ENCODE measurements at regions not wholly inside any gene's neighbourhood (a gene's known extent, or its start where the extent isn't known, plus 50 kb on each side); places are given as distances from the start of the nearest gene placed in this dataset.
"Not testable (repeated sequence)": the region's sequence is repeated elsewhere in the genome, so short reads cannot be mapped to it uniquely, and the experiment has no call there.

DNA sequence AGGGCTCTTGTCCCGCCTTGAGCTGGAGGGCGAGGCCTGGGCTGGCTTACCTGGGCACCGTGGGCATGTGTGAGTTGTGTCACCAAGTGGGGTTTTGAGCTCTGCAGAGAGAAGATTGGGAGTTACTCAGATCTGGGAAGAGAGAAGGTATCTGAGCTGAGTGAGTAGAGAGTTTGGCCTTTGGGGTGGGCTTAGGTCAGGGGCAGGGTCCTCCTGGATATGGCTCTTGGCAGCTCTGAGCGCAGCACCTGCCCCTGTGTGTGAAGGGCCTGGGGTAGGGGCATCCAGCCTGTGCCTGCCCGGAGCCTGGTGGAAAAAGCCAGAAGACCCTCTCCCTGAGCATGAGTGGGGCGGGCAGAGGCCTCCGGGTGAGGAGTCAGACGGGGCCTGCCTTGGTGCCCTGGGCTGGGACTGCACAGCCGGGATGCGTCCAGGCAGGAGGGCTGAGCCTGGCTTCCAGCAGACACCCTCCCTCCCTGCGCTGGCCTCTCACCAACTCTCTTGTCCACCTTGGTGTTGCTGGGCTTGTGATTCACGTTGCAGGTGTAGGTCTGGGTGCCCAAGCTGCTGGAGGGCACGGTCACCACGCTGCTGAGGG is 244.3 kb downstream of the TMEM121 start:
- not testable (repeated sequence) for H3K36me3 ChIP-seq (ENCODE audit: control insufficient read depth in 1 of 2, insufficient read depth in 2 of 2, low read length in 2 of 2); H3K27me3 ChIP-seq (ENCODE audit: low read depth, low read length); H3K9me3 ChIP-seq (ENCODE audit: control insufficient read depth in 1 of 2, low read length in 2 of 2); H3K27ac ChIP-seq (ENCODE audit: low read length); H3K4me3 ChIP-seq (ENCODE audit: low read depth in 1 of 2, low read length in 2 of 2); H3K4me1 ChIP-seq (ENCODE audit: control insufficient read depth in 1 of 2, insufficient read depth in 2 of 2, low read length in 2 of 2)

DNA sequence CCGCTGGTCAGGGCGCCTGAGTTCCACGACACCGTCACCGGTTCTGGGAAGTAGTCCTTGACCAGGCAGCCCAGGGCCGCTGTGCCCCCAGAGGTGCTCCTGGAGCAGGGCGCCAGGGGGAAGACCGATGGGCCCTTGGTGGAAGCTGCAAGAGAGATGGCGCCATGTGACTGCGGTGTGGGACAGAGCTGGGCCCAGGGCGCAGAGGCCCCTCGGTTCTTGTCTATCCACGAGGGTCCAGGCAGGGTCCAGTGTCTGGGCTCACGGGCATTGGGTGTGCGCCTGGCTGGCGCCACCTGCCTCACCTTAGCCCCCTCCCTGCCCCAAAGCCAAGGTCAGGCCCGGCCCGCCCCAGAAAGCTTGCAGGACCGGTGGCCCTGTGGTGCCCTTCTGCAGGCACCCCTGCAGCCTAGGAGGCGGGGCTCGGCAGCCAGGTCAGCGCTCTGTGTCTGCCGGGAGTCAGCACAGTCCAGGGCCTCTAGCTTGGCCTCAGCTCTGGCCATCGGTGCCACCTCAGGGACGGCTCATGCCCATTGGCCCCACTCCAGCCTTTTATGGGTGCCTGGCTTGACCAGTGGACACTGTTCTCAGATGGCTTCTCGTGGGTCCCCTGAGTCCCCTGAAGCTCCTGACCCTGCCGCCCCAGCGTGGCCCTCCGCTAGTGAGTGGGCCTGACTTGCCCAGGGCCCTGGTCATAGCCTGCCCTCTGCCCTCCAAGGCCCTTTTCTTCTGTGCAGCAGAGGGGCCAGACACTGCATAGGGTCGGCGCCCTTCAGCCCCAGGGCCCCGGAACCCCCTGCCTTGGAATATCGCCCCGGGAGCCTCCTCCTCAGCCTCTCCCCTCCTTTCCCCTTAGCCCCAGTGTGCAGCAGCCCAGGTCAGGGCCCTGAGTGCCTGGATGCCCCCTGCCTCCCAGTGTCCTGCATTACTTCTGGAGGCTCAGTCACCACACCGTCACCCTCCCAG is 245.2 kb downstream of the TMEM121 start:
- H3K27ac ChIP-seq (ENCODE audit: low read length); H3K9me3 ChIP-seq (ENCODE audit: control insufficient read depth in 1 of 2, low read length in 2 of 2); H3K4me1 ChIP-seq (ENCODE audit: control insufficient read depth in 1 of 2, insufficient read depth in 2 of 2, low read length in 2 of 2); H3K4me3 ChIP-seq (ENCODE audit: low read depth in 1 of 2, low read length in 2 of 2); H3K36me3 ChIP-seq (ENCODE audit: control insufficient read depth in 1 of 2, insufficient read depth in 2 of 2, low read length in 2 of 2); H3K27me3 ChIP-seq (ENCODE audit: low read depth, low read length): not testable (repeated sequence)

DNA sequence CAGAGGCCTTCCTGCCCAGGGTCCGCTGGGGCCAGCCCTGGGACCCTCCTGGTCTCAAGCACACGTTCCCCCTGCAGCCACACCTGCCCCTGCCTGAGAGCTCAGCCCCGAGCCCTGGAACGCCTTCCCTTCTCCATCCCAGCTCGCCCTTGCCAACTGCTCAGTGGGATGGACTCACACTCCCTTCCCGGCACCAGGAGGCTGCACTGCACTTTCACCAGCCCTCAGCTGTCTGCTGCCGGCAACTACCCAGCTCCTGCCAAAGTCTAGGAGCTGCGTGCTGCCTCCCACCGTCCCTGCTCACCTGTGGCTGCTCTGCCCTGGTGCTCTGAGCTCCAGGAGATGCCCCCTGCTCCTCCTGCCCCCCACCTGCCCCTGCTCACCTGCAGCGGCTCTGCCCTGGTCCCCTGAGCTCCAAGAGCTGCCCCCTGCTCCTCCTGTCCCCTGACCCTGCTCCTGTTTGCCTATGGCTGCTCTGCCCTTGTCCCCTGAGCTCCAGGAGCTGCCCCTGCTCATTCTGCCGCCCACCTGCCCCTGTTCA is 246.4 kb downstream of the TMEM121 start:
- H3K9me3 ChIP-seq (ENCODE audit: control insufficient read depth in 1 of 2, low read length in 2 of 2); H3K4me1 ChIP-seq (ENCODE audit: control insufficient read depth in 1 of 2, insufficient read depth in 2 of 2, low read length in 2 of 2); H3K36me3 ChIP-seq (ENCODE audit: control insufficient read depth in 1 of 2, insufficient read depth in 2 of 2, low read length in 2 of 2); H3K27ac ChIP-seq (ENCODE audit: low read length); H3K4me3 ChIP-seq (ENCODE audit: low read depth in 1 of 2, low read length in 2 of 2); H3K27me3 ChIP-seq (ENCODE audit: low read depth, low read length): not testable (repeated sequence)

DNA sequence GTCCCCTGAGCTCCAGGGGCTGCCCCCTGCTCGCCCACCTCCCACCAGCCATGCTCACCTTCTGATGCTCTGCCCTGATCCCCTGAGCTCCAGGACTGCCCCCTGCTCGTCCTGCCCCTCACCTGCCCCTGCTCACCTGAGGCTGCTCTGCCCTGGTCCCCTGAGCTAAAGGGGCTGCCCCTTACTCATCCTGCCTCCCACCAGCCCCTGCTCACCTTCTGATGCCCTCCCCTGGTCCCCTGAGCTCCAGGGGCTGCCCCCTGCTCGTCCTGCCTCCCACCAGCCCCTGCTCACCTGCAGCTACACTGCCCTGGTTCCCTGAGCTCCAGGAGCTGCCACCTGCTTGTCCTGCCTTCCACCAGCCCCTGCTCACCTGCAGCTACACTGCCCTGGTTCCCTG is 247.2 kb downstream of the TMEM121 start:
- Histone ChIP-seq H3K27ac (ENCODE audit: low read length) (no peak overlapping the region), H3K4me3 (ENCODE audit: low read depth in 1 of 2, low read length in 2 of 2) (no peak overlapping the region), H3K36me3 (ENCODE audit: control insufficient read depth in 1 of 2, insufficient read depth in 2 of 2, low read length in 2 of 2) (no peaks in the 10 kb centered on the region), H3K27me3 (ENCODE audit: low read depth, low read length) (no peaks in the 10 kb centered on the region), H3K4me1 (ENCODE audit: control insufficient read depth in 1 of 2, insufficient read depth in 2 of 2, low read length in 2 of 2) (no peaks in the 10 kb centered on the region), H3K9me3 (ENCODE audit: control insufficient read depth in 1 of 2, low read length in 2 of 2) (peaks cover 0 to 5% of the 10 kb centered on the region in 2 donors)

DNA sequence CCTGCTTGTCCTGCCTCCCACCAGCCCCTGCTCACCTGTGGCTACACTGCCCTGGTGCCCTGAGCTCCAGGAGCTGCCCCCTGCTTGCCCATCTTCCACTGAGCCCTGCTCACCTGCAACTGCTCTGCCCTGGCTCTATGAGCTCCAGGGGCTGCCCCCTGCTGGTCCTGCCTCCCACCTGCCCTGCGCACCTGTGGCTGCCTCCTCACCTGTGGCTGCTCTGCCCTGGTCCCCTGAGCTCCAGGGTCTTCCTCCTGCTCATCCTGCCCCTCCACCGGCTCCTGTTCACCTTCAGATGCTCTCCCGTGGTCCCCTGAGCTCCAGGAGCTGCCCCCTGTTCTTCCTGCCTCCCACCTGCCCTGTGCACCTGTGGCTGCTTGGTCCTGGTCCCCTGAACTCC is 247.6 kb downstream of the TMEM121 start:
- H3K27ac ChIP-seq (ENCODE audit: low read length) = no peak overlapping the region
- H3K4me1 ChIP-seq (ENCODE audit: control insufficient read depth in 1 of 2, insufficient read depth in 2 of 2, low read length in 2 of 2) = no peaks in the 10 kb centered on the region
- no peaks in the 10 kb centered on the region for H3K27me3 ChIP-seq (ENCODE audit: low read depth, low read length)
- no peaks in the 10 kb centered on the region for H3K36me3 ChIP-seq (ENCODE audit: control insufficient read depth in 1 of 2, insufficient read depth in 2 of 2, low read length in 2 of 2)
- H3K9me3 ChIP-seq (ENCODE audit: control insufficient read depth in 1 of 2, low read length in 2 of 2) = peaks cover 0 to 8% of the 10 kb centered on the region in 2 donors
- no peak overlapping the region for H3K4me3 ChIP-seq (ENCODE audit: low read depth in 1 of 2, low read length in 2 of 2)

DNA sequence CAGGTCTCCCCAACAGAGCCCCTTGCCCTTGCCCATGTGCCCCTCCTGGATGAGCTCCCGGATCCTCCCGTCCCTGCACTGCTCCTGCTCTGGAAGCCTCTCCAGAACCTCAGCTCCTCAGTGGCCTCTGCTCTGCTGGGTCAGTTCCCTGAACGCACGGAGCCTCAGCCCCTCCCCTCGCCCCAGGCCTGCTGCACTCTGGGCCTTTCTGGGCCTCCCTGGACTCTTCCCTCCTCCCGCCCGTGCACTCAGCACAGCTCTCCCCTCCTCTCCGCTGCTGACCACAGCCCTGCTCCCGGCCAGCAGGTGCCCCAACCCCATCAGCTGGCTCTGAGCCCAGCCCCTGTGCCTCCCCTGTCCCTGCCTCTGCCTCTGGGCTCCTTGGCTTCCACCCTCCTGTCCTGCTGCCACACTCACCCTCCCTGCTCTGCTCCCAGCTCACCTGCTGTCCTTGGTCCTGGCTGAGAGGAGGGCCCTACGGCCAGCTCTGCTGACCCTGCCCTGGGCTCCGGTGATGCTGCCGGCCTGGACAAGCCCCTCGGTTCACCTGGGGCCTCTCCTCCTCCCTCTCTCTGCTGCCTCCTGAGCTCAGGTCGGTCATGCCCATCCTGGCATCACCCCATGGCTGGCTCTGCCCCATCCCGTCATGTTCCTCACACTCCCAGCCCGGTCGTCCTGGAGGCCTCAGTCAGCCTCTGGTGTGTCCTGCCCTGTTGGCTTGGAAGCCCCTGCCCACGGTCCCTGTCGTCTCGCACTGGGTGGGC is 248.4 kb downstream of the TMEM121 start:
- not testable (repeated sequence) for H3K27ac ChIP-seq (ENCODE audit: low read length); H3K36me3 ChIP-seq (ENCODE audit: control insufficient read depth in 1 of 2, insufficient read depth in 2 of 2, low read length in 2 of 2); H3K4me3 ChIP-seq (ENCODE audit: low read depth in 1 of 2, low read length in 2 of 2); H3K4me1 ChIP-seq (ENCODE audit: control insufficient read depth in 1 of 2, insufficient read depth in 2 of 2, low read length in 2 of 2); H3K27me3 ChIP-seq (ENCODE audit: low read depth, low read length)
- peaks cover 0 to 15% of the 10 kb centered on the region in 2 donors for H3K9me3 ChIP-seq (ENCODE audit: control insufficient read depth in 1 of 2, low read length in 2 of 2)

DNA sequence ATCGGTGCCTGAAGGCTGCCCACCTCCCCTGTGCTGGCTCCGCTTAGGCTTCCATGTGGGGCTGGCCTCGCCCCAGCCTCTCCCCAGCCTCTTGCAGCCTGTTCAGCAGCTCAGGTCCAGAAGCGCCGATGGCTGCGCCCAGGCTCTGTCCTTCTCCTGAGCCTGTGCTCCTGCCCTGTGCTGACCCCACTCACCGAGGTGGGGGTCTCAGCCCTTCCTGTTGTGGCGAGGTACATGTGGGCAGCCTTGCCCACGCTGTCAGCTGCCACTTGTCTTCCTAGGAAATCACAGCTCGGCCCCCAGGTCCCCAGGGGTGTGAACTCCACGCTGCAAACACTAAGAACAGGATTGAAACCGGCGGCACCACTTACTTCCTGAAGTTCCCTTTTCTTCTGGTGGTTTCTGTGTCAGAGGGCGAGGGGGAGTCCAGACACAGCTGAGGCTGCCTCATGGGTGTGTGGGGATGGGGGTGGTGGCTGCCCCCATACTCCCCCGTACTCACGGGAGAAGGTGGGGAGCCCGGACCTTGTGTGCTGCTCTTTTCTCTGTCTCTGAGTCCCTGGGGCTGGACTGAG is 249.1 kb downstream of the TMEM121 start:
- not testable (repeated sequence) for H3K4me1 ChIP-seq (ENCODE audit: control insufficient read depth in 1 of 2, insufficient read depth in 2 of 2, low read length in 2 of 2); H3K36me3 ChIP-seq (ENCODE audit: control insufficient read depth in 1 of 2, insufficient read depth in 2 of 2, low read length in 2 of 2); H3K27ac ChIP-seq (ENCODE audit: low read length); H3K4me3 ChIP-seq (ENCODE audit: low read depth in 1 of 2, low read length in 2 of 2); H3K27me3 ChIP-seq (ENCODE audit: low read depth, low read length)
- peaks cover 0 to 19% of the 10 kb centered on the region in 2 donors for H3K9me3 ChIP-seq (ENCODE audit: control insufficient read depth in 1 of 2, low read length in 2 of 2)

DNA sequence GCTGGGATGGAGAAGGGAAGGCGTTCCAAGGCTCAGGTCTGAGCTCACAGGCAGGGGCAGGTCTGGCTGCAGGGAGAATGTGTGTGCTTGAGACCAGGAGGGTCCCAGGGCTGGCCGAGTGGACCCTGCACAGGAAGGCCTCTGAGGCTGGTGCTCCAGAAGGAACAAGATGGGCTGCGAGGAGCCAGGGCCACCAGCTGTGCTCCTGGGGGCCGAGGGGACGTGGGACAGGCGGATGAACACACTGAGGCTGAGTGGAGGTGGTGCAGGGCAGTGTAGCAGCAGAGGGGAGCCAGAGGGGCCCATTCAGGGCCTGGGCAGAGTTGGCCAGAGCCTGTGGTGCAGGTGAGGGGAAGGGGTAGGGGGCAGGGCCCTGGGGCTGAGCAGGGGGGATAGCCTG is 249.7 kb downstream of the TMEM121 start:
- H3K9me3 ChIP-seq (ENCODE audit: control insufficient read depth in 1 of 2, low read length in 2 of 2) = peaks cover 0 to 26% of the 10 kb centered on the region in 2 donors
- H3K4me1 ChIP-seq (ENCODE audit: control insufficient read depth in 1 of 2, insufficient read depth in 2 of 2, low read length in 2 of 2); H3K4me3 ChIP-seq (ENCODE audit: low read depth in 1 of 2, low read length in 2 of 2); H3K36me3 ChIP-seq (ENCODE audit: control insufficient read depth in 1 of 2, insufficient read depth in 2 of 2, low read length in 2 of 2); H3K27ac ChIP-seq (ENCODE audit: low read length); H3K27me3 ChIP-seq (ENCODE audit: low read depth, low read length): not testable (repeated sequence)

DNA sequence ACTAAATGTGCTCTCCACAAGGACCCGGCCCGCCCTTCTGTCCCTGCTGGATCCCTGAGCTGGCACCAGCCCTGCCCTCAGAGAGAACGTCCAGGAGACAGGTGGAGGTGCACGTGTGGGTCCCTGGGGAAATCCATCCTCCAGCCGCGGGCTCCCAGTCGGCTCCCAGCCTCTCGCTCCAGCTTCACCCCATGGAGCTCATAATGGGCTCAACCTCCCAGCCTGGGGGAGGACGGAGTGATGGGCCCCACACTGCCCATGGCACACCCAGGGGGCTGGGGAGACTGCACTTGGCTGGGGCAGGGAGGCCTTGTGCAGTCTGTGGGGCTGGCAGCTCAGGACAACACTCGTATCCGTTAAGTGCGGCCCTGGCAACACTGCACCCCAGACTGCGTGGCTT is 250.5 kb downstream of the TMEM121 start:
- Histone ChIP-seq H3K9me3 (ENCODE audit: control insufficient read depth in 1 of 2, low read length in 2 of 2) (peaks cover 0 to 30% of the 10 kb centered on the region in 2 donors), H3K4me1 (ENCODE audit: control insufficient read depth in 1 of 2, insufficient read depth in 2 of 2, low read length in 2 of 2) (no peaks in the 10 kb centered on the region), H3K36me3 (ENCODE audit: control insufficient read depth in 1 of 2, insufficient read depth in 2 of 2, low read length in 2 of 2) (no peaks in the 10 kb centered on the region), H3K27ac (ENCODE audit: low read length) (no peak overlapping the region), H3K4me3 (ENCODE audit: low read depth in 1 of 2, low read length in 2 of 2) (no peak overlapping the region), H3K27me3 (ENCODE audit: low read depth, low read length) (no peaks in the 10 kb centered on the region)

DNA sequence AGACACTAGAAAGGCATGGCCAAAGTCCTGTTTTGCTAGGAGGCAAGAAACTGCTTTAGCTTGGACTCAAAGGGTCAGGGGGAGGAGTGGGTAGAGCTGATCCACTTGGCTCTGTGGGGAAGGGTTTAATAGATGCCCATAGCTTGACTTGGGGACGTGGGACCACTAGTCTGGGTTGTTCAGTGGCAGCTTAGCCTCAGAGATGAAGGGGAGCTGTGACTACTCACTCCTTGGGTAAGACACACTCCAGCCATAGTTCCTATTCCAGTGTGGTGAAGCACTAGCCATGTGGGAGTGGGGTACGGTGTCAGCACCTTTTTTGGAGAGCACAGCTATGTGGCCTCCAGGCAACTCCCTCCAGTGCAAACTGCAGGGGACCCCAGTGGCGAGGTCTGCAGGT is 257.3 kb downstream of the TMEM121 start:
- no peak overlapping the region for H3K4me3 ChIP-seq (ENCODE audit: low read depth in 1 of 2, low read length in 2 of 2)
- H3K27ac ChIP-seq (ENCODE audit: low read length) = no peak overlapping the region
- H3K36me3 ChIP-seq (ENCODE audit: control insufficient read depth in 1 of 2, insufficient read depth in 2 of 2, low read length in 2 of 2) = no peaks in the 10 kb centered on the region
- H3K9me3 ChIP-seq (ENCODE audit: control insufficient read depth in 1 of 2, low read length in 2 of 2) = peaks cover 4 to 32% of the 10 kb centered on the region in 2 donors
- no peaks in the 10 kb centered on the region for H3K27me3 ChIP-seq (ENCODE audit: low read depth, low read length)
- no peaks in the 10 kb centered on the region for H3K4me1 ChIP-seq (ENCODE audit: control insufficient read depth in 1 of 2, insufficient read depth in 2 of 2, low read length in 2 of 2)

DNA sequence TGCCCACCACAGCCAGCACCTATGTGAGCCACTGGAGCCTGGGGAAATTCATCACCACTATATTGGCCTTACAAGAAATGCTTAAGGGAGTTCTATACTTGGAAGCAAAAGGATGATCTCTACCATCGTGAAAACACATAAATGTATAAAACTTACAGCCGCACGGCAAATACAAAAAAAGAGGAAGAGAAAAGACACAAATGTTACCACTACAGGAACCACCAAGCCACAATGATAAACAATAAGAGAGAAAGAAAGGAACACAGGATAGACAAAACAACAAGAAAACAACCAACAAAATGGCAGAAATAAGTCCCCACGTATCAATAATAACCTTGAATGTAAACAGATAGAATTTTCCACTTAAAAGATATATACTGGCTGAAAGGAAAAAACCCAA is 267.5 kb downstream of the TMEM121 start:
- H3K36me3 ChIP-seq (ENCODE audit: control insufficient read depth in 1 of 2, insufficient read depth in 2 of 2, low read length in 2 of 2) = no peaks in the 10 kb centered on the region
- no peaks in the 10 kb centered on the region for H3K4me1 ChIP-seq (ENCODE audit: control insufficient read depth in 1 of 2, insufficient read depth in 2 of 2, low read length in 2 of 2)
- no peaks in the 10 kb centered on the region for H3K27me3 ChIP-seq (ENCODE audit: low read depth, low read length)
- H3K9me3 ChIP-seq (ENCODE audit: control insufficient read depth in 1 of 2, low read length in 2 of 2) = peaks cover 0 to 9% of the 10 kb centered on the region in 2 donors
- no peak overlapping the region for H3K4me3 ChIP-seq (ENCODE audit: low read depth in 1 of 2, low read length in 2 of 2)
- no peak overlapping the region for H3K27ac ChIP-seq (ENCODE audit: low read length)

All from muscle layer of duodenum (tissue), 2 donors.